ENCODE measurements at regions not wholly inside any gene's neighbourhood (a gene's known extent, or its start where the extent isn't known, plus 50 kb on each side); places are given as distances from the start of the nearest gene placed in this dataset.
"Not testable (repeated sequence)": the region's sequence is repeated elsewhere in the genome, so short reads cannot be mapped to it uniquely, and the experiment has no call there.

GRCh38 chr12:96085475-96085874, 50.1 kb upstream of the LTA4H start:
- no peak for DNase-seq

GRCh38 chr12:96086190-96086589, 50.8 kb upstream of the LTA4H start:
- DNase-seq, result not testable (repeated sequence)

- DNase-seq, result no peak
Measured at GRCh38 chr12:96091833-96092232, 56.4 kb upstream of the LTA4H start.

GRCh38 chr12:96093543-96094196, 58.3 kb upstream of the LTA4H start:
- no peak for DNase-seq

- no peak for DNase-seq
Measured at GRCh38 chr12:96094201-96094600, 58.8 kb upstream of the LTA4H start.

- no peak for DNase-seq
Measured at GRCh38 chr12:96098631-96099030, 63.2 kb upstream of the LTA4H start.

GRCh38 chr12:96099421-96099820, 64.0 kb upstream of the LTA4H start:
- no peak for DNase-seq

- DNase-seq, result peak in 1 of 2 donors; percentile 25
Measured at GRCh38 chr12:96099986-96100385, 64.6 kb upstream of the LTA4H start.

- no peak for DNase-seq
Measured at GRCh38 chr12:96101806-96102205, 66.4 kb upstream of the LTA4H start.

GRCh38 chr12:96103067-96103644, 67.8 kb upstream of the LTA4H start:
- DNase-seq, result no peak

- no peak for DNase-seq
Measured at GRCh38 chr12:96104566-96104965, 69.2 kb upstream of the LTA4H start.

GRCh38 chr12:96106137-96106536, 70.8 kb upstream of the LTA4H start:
- DNase-seq, result no peak

- no peak for DNase-seq
Measured at GRCh38 chr12:96107236-96107635, 71.8 kb upstream of the LTA4H start.

- DNase-seq, result peak; percentile 28 to 32
Measured at GRCh38 chr12:96108321-96108720, 72.9 kb upstream of the LTA4H start.

GRCh38 chr12:96108941-96109340, 73.6 kb upstream of the LTA4H start:
- DNase-seq, result not testable (repeated sequence)

GRCh38 chr12:96112733-96113132, 77.3 kb upstream of the LTA4H start:
- DNase-seq, result no peak

GRCh38 chr12:96117460-96117859, 76.7 kb upstream of the ELK3 start:
- no peak for DNase-seq

GRCh38 chr12:96120359-96121100, 73.6 kb upstream of the ELK3 start:
- DNase-seq, result peak; percentile 18 to 49

- DNase-seq, result peak in 1 of 2 donors; percentile 50
Measured at GRCh38 chr12:96121271-96121711, 72.9 kb upstream of the ELK3 start.

GRCh38 chr12:96128292-96128691, 65.9 kb upstream of the ELK3 start:
- not testable (repeated sequence) for DNase-seq

- DNase-seq, result no peak
Measured at GRCh38 chr12:96130396-96131059, 63.6 kb upstream of the ELK3 start.

- no peak for DNase-seq
Measured at GRCh38 chr12:96131230-96131788, 62.9 kb upstream of the ELK3 start.

- DNase-seq, result peak; percentile 19 to 36
Measured at GRCh38 chr12:96132819-96133218, 61.4 kb upstream of the ELK3 start.

Data from CD4-positive, alpha-beta T cell treated with Interferon alpha-2 for 1 hour (primary cell).